ENCODE measurements at regions not wholly inside any gene's neighbourhood (a gene's known extent, or its start where the extent isn't known, plus 50 kb on each side); places are given as distances from the start of the nearest gene placed in this dataset.

- DNase-seq (ENCODE audit: low spot score), result no peak
Measured at GRCh38 chr15:95327183-95327525, 1003.3 kb upstream of the NR2F2 start.

DNA sequence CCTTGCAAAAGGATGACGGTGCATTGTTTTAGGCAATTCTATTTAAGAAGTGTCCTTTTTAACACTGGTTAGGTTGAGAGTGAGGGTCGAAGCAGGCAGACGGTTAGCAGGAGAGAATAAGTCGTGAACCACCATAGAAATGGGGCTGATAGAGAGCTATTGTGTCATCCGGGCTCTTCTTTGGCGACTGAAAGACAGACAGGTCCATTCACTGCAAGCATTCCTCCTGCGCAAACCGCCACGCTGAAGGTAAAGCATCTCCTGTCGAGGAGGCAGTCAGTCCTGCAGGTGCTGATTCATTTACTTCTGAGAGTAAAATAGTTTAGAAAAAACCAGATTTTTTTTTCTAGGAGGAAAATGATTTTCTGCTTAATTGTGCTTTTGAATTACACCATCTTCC is 1002.8 kb upstream of the NR2F2 start:
- no peak for DNase-seq (ENCODE audit: low spot score)

DNA sequence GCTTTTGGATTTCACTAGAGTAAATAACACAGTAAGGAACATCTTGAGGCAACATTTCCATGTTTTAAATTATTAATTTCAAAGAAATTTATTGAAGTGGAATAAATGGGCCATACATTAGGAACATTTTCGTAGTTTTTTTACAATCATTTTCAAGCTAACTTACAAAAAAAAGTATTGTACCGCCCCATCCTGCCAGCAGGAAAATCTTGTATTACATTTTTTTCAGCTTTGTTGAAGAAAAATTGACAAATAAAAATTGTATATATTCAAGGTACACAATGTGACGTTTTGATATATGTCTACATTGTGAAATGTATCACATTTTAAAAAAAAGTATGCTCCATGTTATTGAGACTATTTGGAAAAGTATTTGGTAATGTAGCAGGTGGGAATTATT is 1001.9 kb upstream of the NR2F2 start:
- DNase-seq (ENCODE audit: low spot score), result no peak

GRCh38 chr15:95329362-95329761 is 1001.1 kb upstream of the NR2F2 start:
- no peak for DNase-seq (ENCODE audit: low spot score)

DNA sequence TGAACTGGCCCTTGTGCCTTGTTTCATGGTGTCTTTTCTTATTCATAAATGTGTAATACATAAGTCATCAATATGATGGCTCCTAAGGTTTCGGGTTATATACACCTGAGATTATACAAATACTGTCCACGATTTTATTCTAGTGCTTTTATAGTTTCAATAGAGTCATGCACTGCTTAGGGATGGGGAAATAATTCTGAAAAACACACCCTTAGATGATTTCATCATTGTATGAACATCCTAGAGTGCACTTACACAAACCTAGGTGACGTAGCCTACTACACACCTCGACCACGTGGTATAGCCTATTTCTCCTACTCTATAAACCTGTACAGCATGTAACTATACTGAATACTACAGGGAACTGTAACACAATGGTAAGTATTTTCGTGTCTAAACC is 988.8 kb upstream of the NR2F2 start:
- DNase-seq (ENCODE audit: low spot score), result no peak

DNA sequence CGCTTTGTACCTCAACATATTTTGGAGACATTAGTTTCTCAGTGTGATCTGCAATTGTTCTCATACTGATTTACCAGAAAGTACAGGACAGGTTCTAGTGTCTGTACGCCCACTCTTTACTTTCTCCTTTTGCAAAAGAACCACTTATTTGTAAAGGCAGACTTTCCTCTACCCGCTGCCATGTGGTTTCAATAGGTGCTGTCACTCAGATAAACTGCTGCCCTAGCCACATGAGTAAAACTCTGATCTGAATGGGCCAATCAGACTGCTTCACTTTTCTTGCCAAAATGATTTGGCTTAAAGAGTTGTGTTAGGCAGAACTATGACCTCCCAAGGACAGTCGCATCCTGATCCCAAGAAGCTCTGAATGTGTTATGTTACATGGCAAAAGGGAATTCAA is 984.6 kb upstream of the NR2F2 start:
- no peak for DNase-seq (ENCODE audit: low spot score)

- no peak for DNase-seq (ENCODE audit: low spot score)
Measured at GRCh38 chr15:95346721-95347475, 983.6 kb upstream of the NR2F2 start.

DNA sequence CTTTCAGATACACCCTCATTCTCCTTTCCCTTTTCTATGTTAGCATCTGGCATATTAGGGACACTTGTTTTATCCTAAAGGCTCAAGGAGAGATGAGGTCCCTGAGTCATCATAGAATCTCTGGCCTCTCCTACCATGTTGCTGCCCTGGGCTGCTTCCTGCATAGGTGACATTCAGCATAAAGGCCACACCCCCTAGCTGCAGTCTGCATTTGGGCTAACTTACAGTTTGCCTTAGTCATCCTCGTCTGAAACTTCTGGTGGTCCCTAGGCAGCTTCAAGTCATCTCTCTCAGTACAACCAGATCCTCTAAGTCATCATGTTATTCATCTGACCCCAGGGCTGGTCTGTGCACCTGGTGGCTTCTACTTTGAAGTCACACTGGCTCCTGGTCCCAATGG is 982.7 kb upstream of the NR2F2 start:
- no peak for DNase-seq (ENCODE audit: low spot score)

GRCh38 chr15:95350908-95351307 is 979.6 kb upstream of the NR2F2 start:
- DNase-seq (ENCODE audit: low spot score), result no peak

- no peak for DNase-seq (ENCODE audit: low spot score)
Measured at GRCh38 chr15:95352631-95353187, 977.8 kb upstream of the NR2F2 start.

DNA sequence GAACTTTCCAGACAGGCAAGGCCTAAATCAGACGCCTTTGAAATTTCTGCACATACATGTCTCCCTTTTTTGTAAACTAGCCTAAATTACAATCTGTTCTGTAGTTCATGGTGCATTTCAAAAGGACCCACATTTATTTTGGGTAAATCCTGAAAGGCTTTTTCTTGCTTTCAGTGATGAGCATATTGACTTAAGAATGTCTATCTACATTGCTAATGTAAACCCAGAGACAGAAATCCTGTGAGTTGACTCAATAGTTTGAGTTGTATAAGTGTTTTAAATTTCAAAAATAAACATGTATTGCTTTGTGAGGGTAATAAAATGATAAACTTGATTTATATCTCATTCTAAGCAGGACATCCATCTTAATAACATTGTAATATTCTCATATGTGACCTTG is 977.0 kb upstream of the NR2F2 start:
- DNase-seq (ENCODE audit: low spot score), result no peak

- no peak for DNase-seq (ENCODE audit: low spot score)
Measured at GRCh38 chr15:95359966-95360365, 970.5 kb upstream of the NR2F2 start.

DNA sequence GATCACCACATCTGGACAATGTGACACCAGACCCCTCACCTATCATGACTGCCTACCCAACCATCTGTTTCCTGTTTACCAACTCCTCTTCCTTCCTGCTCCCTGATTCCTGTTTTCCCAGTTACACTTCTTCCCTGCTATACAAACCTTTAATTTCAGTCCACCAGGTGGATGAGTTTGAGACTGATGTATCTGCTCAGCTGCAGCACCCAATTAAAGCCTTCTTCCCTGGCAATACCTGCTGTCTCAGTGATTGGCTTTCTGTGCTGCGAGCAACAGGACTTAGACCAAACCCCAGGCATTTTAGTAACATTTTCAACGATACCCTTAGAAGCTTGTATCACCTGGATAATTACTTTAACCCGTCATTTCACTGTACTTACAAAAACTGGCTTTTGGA is 968.2 kb upstream of the NR2F2 start:
- DNase-seq (ENCODE audit: low spot score), result no peak

- DNase-seq (ENCODE audit: low spot score), result no peak
Measured at GRCh38 chr15:95363646-95364045, 966.9 kb upstream of the NR2F2 start.

- DNase-seq (ENCODE audit: low spot score), result no peak
Measured at GRCh38 chr15:95365511-95366107, 964.9 kb upstream of the NR2F2 start.

DNA sequence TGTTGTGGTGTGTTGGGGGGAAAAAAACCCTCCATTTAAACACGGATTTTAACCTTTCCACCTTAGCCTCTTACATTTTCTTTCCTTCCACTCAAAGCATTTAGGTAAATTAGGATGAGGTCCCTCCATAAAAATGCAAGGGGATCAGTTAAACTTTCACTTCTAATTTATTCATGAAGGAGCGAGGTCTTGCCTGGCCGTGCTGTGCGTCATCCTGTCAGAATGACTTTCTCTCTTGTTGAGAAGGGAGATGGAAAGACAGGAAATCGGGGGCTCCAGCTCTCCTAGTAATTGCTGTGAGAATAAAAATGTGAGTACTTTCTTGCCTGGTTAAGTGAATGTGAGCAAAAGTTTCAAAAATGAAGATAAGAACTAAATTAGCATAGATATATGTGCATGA is 962.3 kb upstream of the NR2F2 start:
- DNase-seq (ENCODE audit: low spot score), result no peak

- no peak for DNase-seq (ENCODE audit: low spot score)
Measured at GRCh38 chr15:95368755-95369601, 961.5 kb upstream of the NR2F2 start.

DNA sequence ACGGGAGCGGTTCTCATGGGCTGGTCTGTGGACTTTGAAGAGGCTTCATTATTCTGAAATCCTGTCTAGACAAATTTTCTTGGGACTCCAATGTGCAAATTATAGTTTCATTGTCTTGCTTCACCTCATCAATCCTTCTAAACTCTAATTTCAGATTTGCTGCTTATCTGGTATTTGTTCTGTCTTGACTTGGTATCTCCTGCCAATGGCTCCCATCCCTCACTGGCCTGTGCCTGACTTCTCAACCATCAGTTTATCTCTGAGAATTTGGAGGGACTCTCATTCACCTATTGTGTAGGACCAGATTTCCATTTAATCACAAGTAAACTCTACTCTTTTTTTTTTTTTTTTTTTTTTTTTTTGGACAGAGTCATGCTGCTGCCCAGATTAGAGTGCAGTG is 960.2 kb upstream of the NR2F2 start:
- DNase-seq (ENCODE audit: low spot score), result no peak

GRCh38 chr15:95371664-95372063 is 958.8 kb upstream of the NR2F2 start:
- DNase-seq (ENCODE audit: low spot score), result no peak

DNA sequence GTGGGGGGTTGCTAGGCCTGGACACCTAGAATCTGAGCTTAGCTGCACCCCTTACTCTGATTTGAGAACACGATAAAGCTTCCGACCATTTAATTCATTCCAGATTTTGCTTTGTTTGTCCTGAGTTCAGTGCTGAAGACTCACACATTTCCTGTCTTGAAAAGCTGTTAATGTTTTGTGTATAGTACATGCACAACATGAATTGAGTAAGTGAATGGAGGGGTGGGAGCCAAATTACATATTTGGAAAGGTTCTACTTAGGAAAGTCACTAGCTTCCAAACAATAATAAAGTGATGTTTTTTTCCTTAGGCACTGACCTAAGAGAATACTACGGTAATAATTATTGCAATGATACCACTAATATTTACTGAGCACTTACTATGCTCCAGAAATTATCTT is 955.2 kb upstream of the NR2F2 start:
- DNase-seq (ENCODE audit: low spot score), result no peak

- no peak for DNase-seq (ENCODE audit: low spot score)
Measured at GRCh38 chr15:95377258-95377852, 953.1 kb upstream of the NR2F2 start.
